ENCODE measurements at regions not wholly inside any gene's neighbourhood (a gene's known extent, or its start where the extent isn't known, plus 50 kb on each side); places are given as distances from the start of the nearest gene placed in this dataset.

DNA sequence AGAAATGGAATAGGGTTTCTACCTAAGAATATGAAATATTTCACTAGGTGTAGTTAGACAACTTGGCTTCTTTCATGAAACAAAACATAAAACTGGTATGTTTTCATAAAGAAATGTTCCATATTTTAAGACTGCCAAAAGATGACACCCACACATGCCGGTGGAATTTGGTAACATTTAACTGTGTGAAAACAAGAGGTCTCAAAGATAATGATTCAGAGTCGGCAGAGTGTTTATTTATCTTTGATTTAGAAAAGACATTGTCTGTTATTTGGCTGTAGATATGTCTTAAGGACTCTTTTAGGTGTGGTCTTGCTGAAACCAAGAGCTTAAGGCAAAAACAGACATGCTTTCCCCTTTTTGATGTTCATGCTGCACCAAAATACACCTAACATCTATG is 63.5 kb upstream of the FN1 start (continued):
- TF ChIP-seq CBFA2T3 (IDR thresholded peaks at IDR 0.05) (no peak), ZNF232 (CRISPR knock-in tag; IDR thresholded peaks at IDR 0.05) (no peak), KAT7 (CRISPR knock-in tag; IDR thresholded peaks at IDR 0.05; ENCODE audit: borderline replicate concordance) (no peak)

DNA sequence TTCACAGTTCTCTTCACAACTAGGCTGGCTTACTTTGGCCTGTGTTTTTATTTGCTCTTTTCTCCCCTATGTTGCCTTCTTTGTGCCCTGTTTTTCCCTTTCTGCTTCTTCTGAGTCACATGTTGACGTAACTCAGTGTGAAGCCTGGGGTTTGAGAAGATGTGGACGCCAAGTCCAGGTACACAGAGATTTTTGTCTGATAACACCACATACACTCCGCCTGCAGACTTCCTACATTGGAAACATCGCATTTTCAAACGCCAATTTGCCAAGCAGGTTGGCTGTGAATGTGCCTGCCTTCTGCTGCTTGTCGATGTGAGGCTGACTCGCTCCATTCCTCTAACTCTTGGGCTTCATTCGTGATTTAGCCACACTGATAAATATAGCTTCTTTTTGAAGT is 62.6 kb upstream of the FN1 start:
- no peak overlapping the region for H3K4me3 ChIP-seq
- no peaks in the 10 kb centered on the region for H3K9me1 ChIP-seq (ENCODE audit: control insufficient read depth, insufficient read depth, low read length)
- intact Hi-C loops (cut with micrococcal nuclease) (no loop called here), in situ Hi-C loops (cut with MboI) (no loop called here)
- H4K20me1 ChIP-seq (replicated peaks; ENCODE audit: control insufficient read depth, insufficient read depth, low read length): no peaks in the 10 kb centered on the region
- DNase-seq (ENCODE audit: extremely low read depth in 1 of 4, low spot score in 3 of 4): peak in 2 of 4 experiments; percentile 8 to 9
- H3K27me3 ChIP-seq (ENCODE audit: control insufficient read depth in 2 of 2, insufficient read depth in 2 of 2, low read length in 2 of 2): no peaks in the 10 kb centered on the region
- no peak for FAIRE-seq
- peak overlapping the region; percentile 74 for H2AFZ ChIP-seq (ENCODE audit: low read depth, low read length)
- H3K79me2 ChIP-seq (ENCODE audit: control insufficient read depth, insufficient read depth, low read length): no peaks in the 10 kb centered on the region
- no peak overlapping the region for H3K27ac ChIP-seq (ENCODE audit: extremely low read depth, low read depth, low read length)
- ChIA-PET POLR2A (no interaction called here), CTCF (ENCODE audit: low intra/inter-chr PET ratio) (no interaction called here)
- H3K4me2 ChIP-seq (ENCODE audit: insufficient read depth, low read length): no peak overlapping the region
- H3K9me3 ChIP-seq (replicated peaks; ENCODE audit: control insufficient read depth, insufficient read depth, low read depth, low read length): no peaks in the 10 kb centered on the region
- H3K4me1 ChIP-seq (replicated peaks in 1 of 2; ENCODE audit: control insufficient read depth in 2 of 2, insufficient read depth in 2 of 2, low read length in 2 of 2): peaks cover 0 to 2% of the 10 kb centered on the region in 2 experiments; a peak in 3 of 5 replicates
- no peak overlapping the region for H3K9ac ChIP-seq (ENCODE audit: insufficient read depth in 1 of 2, low read depth in 2 of 2, low read length in 2 of 2)
- no TSS peak for BruUV-seq (replicated peaks)
- no peak for TF ChIP-seq ZFP36 (IDR thresholded peaks at IDR 0.05; ENCODE audit: low read depth, low read length, partially characterized antibody)
- no peak for TF ChIP-seq HDAC6 (IDR thresholded peaks at IDR 0.05; ENCODE audit: low read depth, low read length)
- TF ChIP-seq, protein P1, sequence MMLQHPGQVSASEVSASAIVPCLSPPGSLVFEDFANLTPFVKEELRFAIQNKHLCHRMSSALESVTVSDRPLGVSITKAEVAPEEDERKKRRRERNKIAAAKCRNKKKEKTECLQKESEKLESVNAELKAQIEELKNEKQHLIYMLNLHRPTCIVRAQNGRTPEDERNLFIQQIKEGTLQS (IDR thresholded peaks at IDR 0.05): peak; percentile 40; the same call in 1 of the 2 replicates
- TF ChIP-seq, protein P1 (CRISPR knock-in tag; conservative IDR thresholded peaks at IDR 0.05): no peak
- TF ChIP-seq, protein P2, sequence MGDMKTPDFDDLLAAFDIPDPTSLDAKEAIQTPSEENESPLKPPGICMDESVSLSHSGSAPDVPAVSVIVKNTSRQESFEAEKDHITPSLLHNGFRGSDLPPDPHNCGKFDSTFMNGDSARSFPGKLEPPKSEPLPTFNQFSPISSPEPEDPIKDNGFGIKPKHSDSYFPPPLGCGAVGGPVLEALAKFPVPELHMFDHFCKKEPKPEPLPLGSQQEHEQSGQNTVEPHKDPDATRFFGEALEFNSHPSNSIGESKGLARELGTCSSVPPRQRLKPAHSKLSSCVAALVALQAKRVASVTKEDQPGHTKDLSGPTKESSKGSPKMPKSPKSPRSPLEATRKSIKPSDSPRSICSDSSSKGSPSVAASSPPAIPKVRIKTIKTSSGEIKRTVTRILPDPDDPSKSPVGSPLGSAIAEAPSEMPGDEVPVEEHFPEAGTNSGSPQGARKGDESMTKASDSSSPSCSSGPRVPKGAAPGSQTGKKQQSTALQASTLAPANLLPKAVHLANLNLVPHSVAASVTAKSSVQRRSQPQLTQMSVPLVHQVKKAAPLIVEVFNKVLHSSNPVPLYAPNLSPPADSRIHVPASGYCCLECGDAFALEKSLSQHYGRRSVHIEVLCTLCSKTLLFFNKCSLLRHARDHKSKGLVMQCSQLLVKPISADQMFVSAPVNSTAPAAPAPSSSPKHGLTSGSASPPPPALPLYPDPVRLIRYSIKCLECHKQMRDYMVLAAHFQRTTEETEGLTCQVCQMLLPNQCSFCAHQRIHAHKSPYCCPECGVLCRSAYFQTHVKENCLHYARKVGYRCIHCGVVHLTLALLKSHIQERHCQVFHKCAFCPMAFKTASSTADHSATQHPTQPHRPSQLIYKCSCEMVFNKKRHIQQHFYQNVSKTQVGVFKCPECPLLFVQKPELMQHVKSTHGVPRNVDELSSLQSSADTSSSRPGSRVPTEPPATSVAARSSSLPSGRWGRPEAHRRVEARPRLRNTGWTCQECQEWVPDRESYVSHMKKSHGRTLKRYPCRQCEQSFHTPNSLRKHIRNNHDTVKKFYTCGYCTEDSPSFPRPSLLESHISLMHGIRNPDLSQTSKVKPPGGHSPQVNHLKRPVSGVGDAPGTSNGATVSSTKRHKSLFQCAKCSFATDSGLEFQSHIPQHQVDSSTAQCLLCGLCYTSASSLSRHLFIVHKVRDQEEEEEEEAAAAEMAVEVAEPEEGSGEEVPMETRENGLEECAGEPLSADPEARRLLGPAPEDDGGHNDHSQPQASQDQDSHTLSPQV (IDR thresholded peaks at IDR 0.05): no peak
- no peak for TF ChIP-seq MTA3 (IDR thresholded peaks at IDR 0.05; ENCODE audit: borderline replicate concordance)
- no peak for TF ChIP-seq HNRNPLL (IDR thresholded peaks at IDR 0.05; ENCODE audit: low read depth, low read length, poor library complexity, severe bottlenecking)
- TF ChIP-seq TAF7 (tag; IDR thresholded peaks at IDR 0.05): no peak
- no peak for TF ChIP-seq JUND (IDR thresholded peaks at IDR 0.05; ENCODE audit: borderline replicate concordance, low read depth, low read length)
- TF ChIP-seq JUND (tag; IDR thresholded peaks at IDR 0.05; ENCODE audit: borderline replicate concordance, low read depth, low read length): peak; percentile 44; the same call in 1 of the 3 replicates
- TF ChIP-seq SIN3B (IDR thresholded peaks at IDR 0.05; ENCODE audit: low read depth): no peak
- TF ChIP-seq POU5F1 (IDR thresholded peaks at IDR 0.05; ENCODE audit: borderline replicate concordance, low read depth, low read length, partially characterized antibody): no peak
- no peak for TF ChIP-seq ZNF41 (CRISPR knock-in tag; conservative IDR thresholded peaks at IDR 0.05)
- H3K36me3 ChIP-seq (ENCODE audit: control insufficient read depth, insufficient read depth, low read length): no peaks in the 10 kb centered on the region
- WGBS (ENCODE audit: insufficient coverage, low coverage, missing lambda C conversion rate): 20% methylated on average over 7 of the region's 8 CpGs
- no peak for ATAC-seq
